K562 (cell line): ENCODE measurements at regions not wholly inside any gene's neighbourhood (a gene's known extent, or its start where the extent isn't known, plus 50 kb on each side); places are given as distances from the start of the nearest gene placed in this dataset.

Source experiments
- ATAC-seq: fragments of 200-7000 bp; cut with Tn5 transposase; 3 replicates; pipeline ENCODE4 v1.9.1; 2020; ENCODE audit warnings: moderate library complexity
- BruUV-seq: library from RNA; stranded (reverse); fragments of 400-500 nt; replicated peaks from 2 replicates; lab custom pipeline; 2021; lab: Mats Ljungman, UMichigan
- CTCF ChIA-PET: fragments of 300-600 bp; formaldehyde crosslinking; extraction: SDS; loops from one replicate; lab custom pipeline; 2021; ENCODE audit warnings: low intra/inter-chr PET ratio; lab: Yijun Ruan, JAX
- POLR2A ChIA-PET: fragments of 300-600, 350-650 bp; sonication (Branson Sonifier 250); formaldehyde crosslinking; extraction: SDS; loops from one replicate; lab custom pipeline; 2021; ENCODE audit warnings: antibody characterized with exemption, inconsistent platforms; lab: Yijun Ruan, JAX
- DNase-seq, 4 experiments: peaks; one replicate each; pipeline versions ENCODE4 v3.0.0 to v3.0.0-alpha.2; 2011 to 2018; ENCODE audit warnings: low spot score in 3 of 4, mixed read lengths in 3 of 4; ENCODE audit errors: extremely low read depth in 1 of 4
- FAIRE-seq: peaks from 2 replicates; lab custom pipeline; 2011; peaks lifted over from hg19 to GRCh38; lab: Jason Lieb, UNC
- H2AFZ ChIP-seq: 2 replicates; pipeline ENCODE4 v1.6.0; 2011; ENCODE audit warnings: low read depth, low read length, control low read depth, inconsistent platforms
- H3K27ac ChIP-seq: fragments of 200-600 bp; 3 replicates; pipeline ENCODE4 v1.8.0; 2011; ENCODE audit warnings: low read depth, mild to moderate bottlenecking, control low read depth, inconsistent platforms, low read length, moderate library complexity, mixed read lengths; ENCODE audit errors: extremely low read depth
- H3K27me3 ChIP-seq, 2 experiments: fragments of 300-600 bp in 1 of 2; 2 replicates in 1 of 2; 3 replicates in 1 of 2; pipeline versions ENCODE4 v1.6.0 to v1.8.0; 2011; ENCODE audit warnings: inconsistent platforms in 2 of 2, low read length in 2 of 2, mild to moderate bottlenecking in 1 of 2, mixed read lengths in 1 of 2, moderate library complexity in 1 of 2; ENCODE audit not compliant: control insufficient read depth in 2 of 2, insufficient read depth in 2 of 2
- H3K36me3 ChIP-seq: fragments of 300-600 bp; 3 replicates; pipeline ENCODE4 v1.8.0; 2011; ENCODE audit warnings: mild to moderate bottlenecking, low read length, inconsistent platforms; ENCODE audit not compliant: control insufficient read depth, insufficient read depth
- H3K4me1 ChIP-seq, 2 experiments: fragments of 200-600 bp in 1 of 2; replicated peaks in 1 of 2; 2 replicates in 1 of 2; 3 replicates in 1 of 2; pipeline versions ENCODE4 v1.5.1 to v1.8.0; 2011; ENCODE audit warnings: inconsistent platforms in 2 of 2, low read length in 2 of 2, mild to moderate bottlenecking in 1 of 2, mixed read lengths in 1 of 2, moderate library complexity in 1 of 2; ENCODE audit not compliant: control insufficient read depth in 2 of 2, insufficient read depth in 2 of 2
- H3K4me2 ChIP-seq: 2 replicates; pipeline ENCODE4 v1.6.1; 2011; ENCODE audit warnings: low read length, control low read depth, inconsistent platforms, mixed read lengths; ENCODE audit not compliant: insufficient read depth
- H3K4me3 ChIP-seq: fragments of 200-600 bp; sonication (generic), shearing (Covaris generic); 2 replicates; pipeline ENCODE4 v1.5.1; 2016; ENCODE audit warnings: control low read depth, inconsistent platforms
- H3K79me2 ChIP-seq: fragments of 200-600 bp; 3 replicates; pipeline ENCODE4 v1.8.0; 2011; ENCODE audit warnings: low read length, inconsistent platforms; ENCODE audit not compliant: control insufficient read depth, insufficient read depth
- H3K9ac ChIP-seq, 2 experiments: 2 replicates each; pipeline versions ENCODE4 v1.6.0 to v1.6.1; 2011; ENCODE audit warnings: low read depth in 2 of 2, low read length in 2 of 2, control low read depth in 1 of 2, inconsistent platforms in 1 of 2, mild to moderate bottlenecking in 1 of 2, mixed read lengths in 1 of 2; ENCODE audit not compliant: insufficient read depth in 1 of 2
- H3K9me1 ChIP-seq: one replicate; pipeline ENCODE4 v1.6.0; 2011; ENCODE audit warnings: inconsistent platforms, mild to moderate bottlenecking, low read length, moderate library complexity; ENCODE audit not compliant: control insufficient read depth, insufficient read depth
- H3K9me3 ChIP-seq: replicated peaks from 2 replicates; pipeline ENCODE4 v1.5.1; 2011; ENCODE audit warnings: low read depth, low read length, inconsistent platforms; ENCODE audit not compliant: control insufficient read depth, insufficient read depth
- H4K20me1 ChIP-seq: replicated peaks from 2 replicates; pipeline ENCODE4 v1.6.1; 2011; ENCODE audit warnings: low read length, inconsistent platforms, mixed read lengths; ENCODE audit not compliant: control insufficient read depth, insufficient read depth
- RFX5 ChIP-seq: IDR thresholded peaks from 2 replicates; pipeline ENCODE4 v1.6.1; 2011; ENCODE audit warnings: low read depth, mild to moderate bottlenecking, improper control_type of control experiment, low read length
- STAT6 ChIP-seq: sonication (generic); formaldehyde crosslinking; IDR thresholded peaks from 2 replicates; pipeline ENCODE4 v1.8.1; 2023; ENCODE audit warnings: mild to moderate bottlenecking, missing genetic modification reagents
- XRCC4 ChIP-seq: IDR thresholded peaks from one replicate; pipeline ENCODE4 v1.6.1; 2011; ENCODE audit not compliant: insufficient read depth, insufficient read length; ENCODE audit errors: extremely low read depth
- ZNF766 ChIP-seq: fragments of 200-800 bp; sonication (Bioruptor generic); conservative IDR thresholded peaks from 2 replicates; pipeline ENCODE4 v1.6.1; 2016; ENCODE audit warnings: missing genetic modification characterization, missing compliant biosample characterization
- WGBS: fragments of 100-300 bp; shearing (Covaris generic); methylation state at CpG from one replicate; pipeline ENCODE4 v1.1.6; 2016; ENCODE audit warnings: low coverage, mixed read lengths; ENCODE audit not compliant: insufficient coverage; ENCODE audit errors: missing lambda C conversion rate; 5-methylcytosine and 5-hydroxymethylcytosine counted together
- in situ Hi-C: fragments of 300-500 bp; cut with MboI; formaldehyde crosslinking; loops from 4 replicates; pipeline ENCODE4 v1.15.0; 2018; ENCODE audit warnings: inconsistent platforms, mixed read lengths
- intact Hi-C: fragments of 100-400 bp; cut with micrococcal nuclease; formaldehyde crosslinking; loops from 2 replicates; pipeline ENCODE4 v1.14.2; 2022

GRCh38 chrX:11837437-11837836, 79.4 kb downstream of the MSL3 start (continued):
- TF ChIP-seq XRCC4, result no peak
- TF ChIP-seq, all 486 proteins: peak for 0

GRCh38 chrX:11864171-11864570, 106.1 kb downstream of the MSL3 start:
- BruUV-seq, result no TSS peak
- H3K4me3 ChIP-seq, result no peak overlapping the region
- no peak overlapping the region for H3K9ac ChIP-seq
- H3K4me2 ChIP-seq, result no peak overlapping the region
- no peaks in the 10 kb centered on the region for H3K36me3 ChIP-seq
- H3K27ac ChIP-seq, result no peak overlapping the region
- H2AFZ ChIP-seq, result no peak overlapping the region
- WGBS, result 0% methylated on average over 2 of the region's 2 CpGs
- ATAC-seq (no peak), FAIRE-seq (no peak), DNase-seq (no peak)
- ChIA-PET CTCF (no interaction called here), POLR2A (no interaction called here)
- no peaks in the 10 kb centered on the region for H3K9me1 ChIP-seq
- no peaks in the 10 kb centered on the region for H3K4me1 ChIP-seq
- intact Hi-C loops (no loop called here), in situ Hi-C loops (no loop called here)
- H3K79me2 ChIP-seq, result no peaks in the 10 kb centered on the region
- H3K27me3 ChIP-seq, result no peaks in the 10 kb centered on the region
- TF ChIP-seq RFX5, result no peak
- TF ChIP-seq ZNF766 (CRISPR knock-in tag), result no peak
- no peak for TF ChIP-seq STAT6 (CRISPR knock-in tag)
- H4K20me1 ChIP-seq, result no peaks in the 10 kb centered on the region
- no peaks in the 10 kb centered on the region for H3K9me3 ChIP-seq
